Right lobe of liver (tissue), 4 donors: ENCODE measurements at regions not wholly inside any gene's neighbourhood (a gene's known extent, or its start where the extent isn't known, plus 50 kb on each side); places are given as distances from the start of the nearest gene placed in this dataset.
"Not testable (repeated sequence)": the region's sequence is repeated elsewhere in the genome, so short reads cannot be mapped to it uniquely, and the experiment has no call there.

ENCODE experiments used
- CTCF ChIP-seq, 4 donors: fragments of 200-600 bp in 3 of 4; fragments of 450-650 bp in 1 of 4; IDR thresholded peaks; one replicate each; pipeline versions ENCODE4 v1.5.1 to v1.8.0; 2016 to 2022; ENCODE audit warnings: antibody characterized with exemption in 4 of 4, mild to moderate bottlenecking in 2 of 4
- POLR2A ChIP-seq: fragments of 450-650 bp; IDR thresholded peaks from one replicate; pipeline ENCODE4 v1.6.1; 2017; ENCODE audit warnings: antibody characterized with exemption, mild to moderate bottlenecking
- donor health status: DM: no; HTN: no; CAD: no.
- donor health status: DM: no; HTN: no; CAD: no.
- donor health status: DM: no; HTN: yes; CAD: no.

- TF ChIP-seq CTCF (IDR thresholded peaks at IDR 0.05); POLR2A: not testable (repeated sequence)
Observed at GRCh38 chr13:23967792-23968191, 70.5 kb upstream of the C1QTNF9B start.
